ENCODE measurements at regions not wholly inside any gene's neighbourhood (a gene's known extent, or its start where the extent isn't known, plus 50 kb on each side); places are given as distances from the start of the nearest gene placed in this dataset.

DNA sequence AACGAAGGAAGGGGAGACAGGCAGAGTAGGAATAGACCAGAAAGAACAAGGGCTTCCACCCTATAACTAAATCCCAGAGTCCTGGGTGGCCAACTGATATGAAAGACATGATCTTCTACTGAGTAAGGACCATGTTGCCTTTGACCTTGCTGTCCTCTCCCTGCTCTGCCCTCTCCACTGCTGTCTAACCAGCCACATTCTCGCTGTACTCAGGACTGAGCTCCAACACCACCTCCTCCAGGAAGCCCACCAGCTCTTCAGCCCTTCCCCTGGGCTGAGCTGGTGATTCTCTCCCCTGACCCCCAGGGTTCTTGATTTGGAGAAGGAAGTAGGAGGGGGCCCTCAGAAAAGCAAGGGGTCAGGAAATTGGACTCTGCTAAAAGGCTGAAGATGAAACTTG, 159.2 kb downstream of the DICER1 start:
- no peaks in the 10 kb centered on the region for H3K4me1 ChIP-seq
- no peak overlapping the region for H3K4me3 ChIP-seq
- DNase-seq, result no peak
- WGBS, 5 donors, result 72 to 89% (median 78%) methylated on average over 2 of the region's 2 CpGs
- TF ChIP-seq EP300 (IDR thresholded peaks at IDR 0.05) (no peak), POLR2A (IDR thresholded peaks at IDR 0.05) (no peak), POLR2AphosphoS5 (IDR thresholded peaks at IDR 0.05) (no peak)
- TF ChIP-seq, protein P1, sequence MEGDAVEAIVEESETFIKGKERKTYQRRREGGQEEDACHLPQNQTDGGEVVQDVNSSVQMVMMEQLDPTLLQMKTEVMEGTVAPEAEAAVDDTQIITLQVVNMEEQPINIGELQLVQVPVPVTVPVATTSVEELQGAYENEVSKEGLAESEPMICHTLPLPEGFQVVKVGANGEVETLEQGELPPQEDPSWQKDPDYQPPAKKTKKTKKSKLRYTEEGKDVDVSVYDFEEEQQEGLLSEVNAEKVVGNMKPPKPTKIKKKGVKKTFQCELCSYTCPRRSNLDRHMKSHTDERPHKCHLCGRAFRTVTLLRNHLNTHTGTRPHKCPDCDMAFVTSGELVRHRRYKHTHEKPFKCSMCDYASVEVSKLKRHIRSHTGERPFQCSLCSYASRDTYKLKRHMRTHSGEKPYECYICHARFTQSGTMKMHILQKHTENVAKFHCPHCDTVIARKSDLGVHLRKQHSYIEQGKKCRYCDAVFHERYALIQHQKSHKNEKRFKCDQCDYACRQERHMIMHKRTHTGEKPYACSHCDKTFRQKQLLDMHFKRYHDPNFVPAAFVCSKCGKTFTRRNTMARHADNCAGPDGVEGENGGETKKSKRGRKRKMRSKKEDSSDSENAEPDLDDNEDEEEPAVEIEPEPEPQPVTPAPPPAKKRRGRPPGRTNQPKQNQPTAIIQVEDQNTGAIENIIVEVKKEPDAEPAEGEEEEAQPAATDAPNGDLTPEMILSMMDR (IDR thresholded peaks at IDR 0.05), result no peak
- peaks cover 0 to 24% (median 0%) of the 10 kb centered on the region in 3 donors for H3K27me3 ChIP-seq
- H3K9me3 ChIP-seq, result no peaks in the 10 kb centered on the region
- no peak overlapping the region for H3K27ac ChIP-seq
- intact Hi-C loops (cut with DNase I; ENCODE audit: low total_unique reads), result no loop called here
- no peaks in the 10 kb centered on the region for H3K36me3 ChIP-seq

DNA sequence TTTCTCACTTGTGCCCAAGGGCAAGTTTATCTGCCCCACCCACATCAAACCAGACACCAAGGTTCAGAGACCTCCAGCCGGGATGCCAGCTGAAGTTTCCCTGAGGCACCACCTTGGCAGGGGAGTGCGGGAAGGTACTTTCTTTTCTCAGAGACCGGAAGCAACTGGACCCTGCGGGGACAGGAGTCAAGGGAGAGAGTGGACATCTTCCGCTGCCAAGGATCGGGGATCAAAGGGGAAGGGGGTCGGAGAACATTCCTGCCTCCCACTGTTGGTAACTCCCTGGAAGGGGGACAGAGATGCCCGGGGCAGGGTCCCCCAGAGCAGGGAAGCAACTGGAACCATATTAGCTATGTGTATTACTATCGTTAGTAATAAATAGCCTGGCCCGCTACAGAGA, 161.8 kb downstream of the DICER1 start:
- DNase-seq, result no peak
- no peak overlapping the region for H3K27ac ChIP-seq
- H3K9me3 ChIP-seq, result no peaks in the 10 kb centered on the region
- no peak for TF ChIP-seq POLR2AphosphoS5 (IDR thresholded peaks at IDR 0.05)
- TF ChIP-seq, protein P1 (IDR thresholded peaks at IDR 0.05), result no peak
- no peak for TF ChIP-seq POLR2A (IDR thresholded peaks at IDR 0.05)
- TF ChIP-seq EP300 (IDR thresholded peaks at IDR 0.05), result no peak
- H3K4me3 ChIP-seq, result no peak overlapping the region
- H3K4me1 ChIP-seq, result no peaks in the 10 kb centered on the region
- intact Hi-C loops (cut with DNase I; ENCODE audit: low total_unique reads), result no loop called here
- no peaks in the 10 kb centered on the region for H3K36me3 ChIP-seq
- peaks cover 0 to 24% (median 0%) of the 10 kb centered on the region in 3 donors for H3K27me3 ChIP-seq
- 79 to 92% (median 91%) methylated on average over 10 of the region's 10 CpGs for WGBS, 5 donors

DNA sequence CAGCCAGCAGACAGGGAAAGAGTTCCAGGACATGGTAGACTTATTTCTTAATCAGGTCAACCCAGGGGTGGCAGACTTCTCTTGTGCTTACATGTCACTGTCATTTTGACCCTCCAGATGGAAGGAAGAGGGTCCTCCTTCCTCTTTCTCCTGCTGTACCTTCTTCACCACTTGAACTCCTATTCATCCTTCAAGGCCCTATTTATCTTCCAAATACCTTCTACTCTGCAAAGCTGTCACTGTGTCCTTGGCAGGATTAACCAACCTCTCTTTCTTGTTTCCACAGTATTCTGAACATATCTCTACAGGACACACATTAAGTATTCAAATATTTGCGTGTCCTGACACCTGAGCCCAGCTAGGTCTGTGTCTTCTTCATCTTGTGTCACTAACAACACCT, 163.1 kb downstream of the DICER1 start:
- DNase-seq, result no peak
- no peak overlapping the region for H3K4me3 ChIP-seq

DNA sequence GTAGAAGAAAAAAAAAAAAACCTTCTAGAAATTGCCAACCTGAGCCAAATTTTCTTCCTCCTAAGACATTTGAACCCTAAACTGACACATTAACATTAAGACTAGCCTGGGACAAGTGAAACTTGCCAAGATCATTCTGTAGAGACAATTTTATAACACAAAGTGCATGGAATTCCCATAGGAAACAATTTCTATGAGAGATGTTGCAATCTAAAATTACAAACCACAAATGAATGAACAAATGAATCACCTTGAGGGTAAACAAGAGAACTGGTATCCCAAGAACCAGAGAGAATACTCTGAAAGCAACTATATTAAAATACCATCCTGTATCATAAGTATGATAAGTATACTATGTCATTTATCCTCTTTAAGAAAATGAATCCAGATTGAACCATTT, 165.3 kb downstream of the DICER1 start:
- Histone ChIP-seq H3K36me3 (no peaks in the 10 kb centered on the region), H3K27me3 (peaks cover 0 to 18% (median 0%) of the 10 kb centered on the region in 3 donors), H3K9me3 (peaks cover 0 to 13% (median 9%) of the 10 kb centered on the region in 4 donors), H3K27ac (no peak overlapping the region), H3K4me3 (no peak overlapping the region), H3K4me1 (no peaks in the 10 kb centered on the region)
- no peak for DNase-seq
- TF ChIP-seq POLR2AphosphoS5 (IDR thresholded peaks at IDR 0.05) (no peak), POLR2A (IDR thresholded peaks at IDR 0.05) (no peak), EP300 (IDR thresholded peaks at IDR 0.05) (no peak)
- TF ChIP-seq, protein P1 (IDR thresholded peaks at IDR 0.05), result no peak
- intact Hi-C loops (cut with DNase I; ENCODE audit: low total_unique reads), result no loop called here

More for the DNA sequence above, 163.1 kb downstream of the DICER1 start:
- TF ChIP-seq EP300 (IDR thresholded peaks at IDR 0.05) (no peak), POLR2AphosphoS5 (IDR thresholded peaks at IDR 0.05) (no peak), POLR2A (IDR thresholded peaks at IDR 0.05) (no peak)
- TF ChIP-seq, protein P1 (IDR thresholded peaks at IDR 0.05), result no peak
- no peaks in the 10 kb centered on the region for H3K36me3 ChIP-seq
- peaks cover 0 to 24% (median 0%) of the 10 kb centered on the region in 3 donors for H3K27me3 ChIP-seq
- 86 to 98% (median 96%) methylated on average over 1 of the region's 1 CpG for WGBS, 5 donors
- no peaks in the 10 kb centered on the region for H3K4me1 ChIP-seq
- intact Hi-C loops (cut with DNase I; ENCODE audit: low total_unique reads), result no loop called here
- H3K27ac ChIP-seq, result no peak overlapping the region
- H3K9me3 ChIP-seq, result no peaks in the 10 kb centered on the region
